PC-3 (cell line): ENCODE measurements at regions not wholly inside any gene's neighbourhood (a gene's known extent, or its start where the extent isn't known, plus 50 kb on each side); places are given as distances from the start of the nearest gene placed in this dataset.
"Not testable (repeated sequence)": the region's sequence is repeated elsewhere in the genome, so short reads cannot be mapped to it uniquely, and the experiment has no call there.

Source experiments
- ATAC-seq: fragments of 200-7000 bp; cut with Tn5 transposase; 2 replicates; pipeline ENCODE4 v1.9.1; 2020; ENCODE audit warnings: mild to moderate bottlenecking, moderate library complexity
- BruUV-seq: library from RNA; stranded (reverse); fragments of 400-500 nt; replicated peaks from 2 replicates; lab custom pipeline; 2021; lab: Mats Ljungman, UMichigan
- CTCF ChIA-PET: fragments of 300-600 bp; sonication (Branson Sonifier 250); formaldehyde crosslinking; loops from one replicate; lab custom pipeline; 2022; ENCODE audit warnings: antibody characterized with exemption; lab: Charles Lee
- POLR2A ChIA-PET: fragments of 300-600 bp; sonication (Branson Sonifier 250); formaldehyde crosslinking; loops from one replicate; lab custom pipeline; 2022; ENCODE audit warnings: antibody characterized with exemption; ENCODE audit not compliant: unreplicated experiment; lab: Charles Lee
- DNase-seq: peaks from one replicate; pipeline ENCODE4 v3.0.0-alpha.2; 2015
- H2AFZ ChIP-seq: fragments of 300-600 bp; sonication (generic); 2 replicates; pipeline ENCODE4 v1.6.0; 2016; ENCODE audit warnings: antibody characterized with exemption, low read length
- H3F3A ChIP-seq: fragments of 300-600 bp; sonication (generic); one replicate; pipeline ENCODE4 v1.6.0; 2017; ENCODE audit warnings: antibody characterized with exemption, low read length, control low read depth, mild to moderate bottlenecking; ENCODE audit not compliant: unreplicated experiment
- H3K27ac ChIP-seq: fragments of 300-600 bp; sonication (generic); 2 replicates; pipeline ENCODE4 v1.5.1; 2016; ENCODE audit warnings: mild to moderate bottlenecking, low read length
- H3K27me3 ChIP-seq: fragments of 300-600 bp; sonication (generic); 2 replicates; pipeline ENCODE4 v1.6.1; 2016; ENCODE audit warnings: low read length, mixed read lengths
- H3K36me3 ChIP-seq: fragments of 300-600 bp; sonication (generic); 2 replicates; pipeline ENCODE4 v1.6.1; 2016; ENCODE audit warnings: low read depth, mixed run types, low read length, mixed read lengths
- H3K4me1 ChIP-seq: fragments of 300-600 bp; sonication (generic); 2 replicates; pipeline ENCODE4 v1.5.1; 2016; ENCODE audit warnings: low read length; ENCODE audit not compliant: insufficient read depth
- H3K4me2 ChIP-seq: fragments of 300-600 bp; sonication (generic); 2 replicates; pipeline ENCODE4 v1.6.0; 2016; ENCODE audit warnings: low read length
- H3K4me3 ChIP-seq: fragments of 300-600 bp; sonication (generic); 2 replicates; pipeline ENCODE4 v1.5.1; 2016; ENCODE audit warnings: mild to moderate bottlenecking, low read length, mixed read lengths
- H3K79me2 ChIP-seq: fragments of 300-600 bp; sonication (generic); 2 replicates; pipeline ENCODE4 v1.6.1; 2017; ENCODE audit warnings: low read length, mixed read lengths
- H3K9ac ChIP-seq: fragments of 300-600 bp; sonication (generic); 2 replicates; pipeline ENCODE4 v1.6.0; 2016; ENCODE audit warnings: mild to moderate bottlenecking, low read length
- H3K9me2 ChIP-seq: fragments of 300-600 bp; sonication (generic); replicated peaks from 2 replicates; pipeline ENCODE4 v1.6.1; 2016; ENCODE audit warnings: mixed run types, low read length, mixed read lengths
- H3K9me3 ChIP-seq: fragments of 300-600 bp; sonication (generic); 2 replicates; pipeline ENCODE4 v1.6.1; 2016; ENCODE audit warnings: low read length, mixed read lengths
- H4K20me1 ChIP-seq: fragments of 300-600 bp; sonication (generic); 2 replicates; pipeline ENCODE4 v1.6.1; 2016; ENCODE audit warnings: low read length, mixed read lengths
- EZH2 ChIP-seq: fragments of 300-600 bp; sonication (generic); IDR thresholded peaks from one replicate; pipeline ENCODE4 v1.6.1; 2017; ENCODE audit warnings: antibody characterized with exemption, mild to moderate bottlenecking, low read length; ENCODE audit not compliant: unreplicated experiment
- EZH2phosphoT487 ChIP-seq: fragments of 300-600 bp; sonication (generic); IDR thresholded peaks from 2 replicates; pipeline ENCODE4 v1.6.1; 2018; ENCODE audit warnings: mild to moderate bottlenecking, antibody characterized with exemption, low read length, borderline replicate concordance
- intact Hi-C: fragments of 100-400 bp; cut with micrococcal nuclease; formaldehyde crosslinking; loops from 2 replicates; pipeline ENCODE4 v1.9.0; 2023
- TF ChIP-seq, protein P1 (sequence below): fragments of 300-600 bp; sonication (generic); conservative IDR thresholded peaks from 2 replicates; pipeline ENCODE4 v1.5.1; 2017; ENCODE audit warnings: antibody characterized with exemption, low read depth, mild to moderate bottlenecking, low read length

DNA sequence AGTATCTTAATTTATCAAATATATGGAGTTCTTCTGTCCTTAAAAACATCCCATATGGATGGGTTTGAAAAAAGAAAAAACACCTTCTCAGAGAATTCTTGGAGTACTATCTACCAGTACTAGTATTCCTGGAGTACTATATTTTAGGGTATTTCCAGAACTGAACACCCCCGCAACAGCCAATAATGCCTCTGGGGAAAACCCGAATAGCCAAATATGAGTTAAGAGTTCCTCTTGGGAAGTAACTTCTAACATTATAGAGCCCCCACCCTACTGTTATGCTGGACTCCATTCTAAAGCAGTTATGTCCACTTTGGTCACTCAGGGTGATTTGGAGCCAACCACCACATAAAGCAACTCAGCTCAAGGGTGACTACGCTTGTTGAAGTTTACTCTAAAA is 115.0 kb upstream of the RASGEF1B start:
- ATAC-seq, result no peak
- H3K9ac ChIP-seq, result no peak overlapping the region
- H3K27ac ChIP-seq, result no peak overlapping the region
- H4K20me1 ChIP-seq, result no peaks in the 10 kb centered on the region
- no peaks in the 10 kb centered on the region for H3F3A ChIP-seq
- H3K36me3 ChIP-seq, result no peaks in the 10 kb centered on the region
- TF ChIP-seq EZH2 (no peak), EZH2phosphoT487 (no peak)
- TF ChIP-seq, protein P1, sequence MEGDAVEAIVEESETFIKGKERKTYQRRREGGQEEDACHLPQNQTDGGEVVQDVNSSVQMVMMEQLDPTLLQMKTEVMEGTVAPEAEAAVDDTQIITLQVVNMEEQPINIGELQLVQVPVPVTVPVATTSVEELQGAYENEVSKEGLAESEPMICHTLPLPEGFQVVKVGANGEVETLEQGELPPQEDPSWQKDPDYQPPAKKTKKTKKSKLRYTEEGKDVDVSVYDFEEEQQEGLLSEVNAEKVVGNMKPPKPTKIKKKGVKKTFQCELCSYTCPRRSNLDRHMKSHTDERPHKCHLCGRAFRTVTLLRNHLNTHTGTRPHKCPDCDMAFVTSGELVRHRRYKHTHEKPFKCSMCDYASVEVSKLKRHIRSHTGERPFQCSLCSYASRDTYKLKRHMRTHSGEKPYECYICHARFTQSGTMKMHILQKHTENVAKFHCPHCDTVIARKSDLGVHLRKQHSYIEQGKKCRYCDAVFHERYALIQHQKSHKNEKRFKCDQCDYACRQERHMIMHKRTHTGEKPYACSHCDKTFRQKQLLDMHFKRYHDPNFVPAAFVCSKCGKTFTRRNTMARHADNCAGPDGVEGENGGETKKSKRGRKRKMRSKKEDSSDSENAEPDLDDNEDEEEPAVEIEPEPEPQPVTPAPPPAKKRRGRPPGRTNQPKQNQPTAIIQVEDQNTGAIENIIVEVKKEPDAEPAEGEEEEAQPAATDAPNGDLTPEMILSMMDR, result no peak
- CTCF ChIA-PET, result no interaction called here
- H3K27me3 ChIP-seq, result no peaks in the 10 kb centered on the region
- no peak overlapping the region for H3K4me3 ChIP-seq
- no TSS peak for BruUV-seq
- H3K9me2 ChIP-seq, result no peaks in the 10 kb centered on the region
- POLR2A ChIA-PET, result no interaction called here
- no peak overlapping the region for H2AFZ ChIP-seq
- no peak overlapping the region for H3K4me2 ChIP-seq
- no peaks in the 10 kb centered on the region for H3K4me1 ChIP-seq
- DNase-seq, result no peak
- no peaks in the 10 kb centered on the region for H3K79me2 ChIP-seq
- intact Hi-C loops, result no loop called here
- no peaks in the 10 kb centered on the region for H3K9me3 ChIP-seq

DNA sequence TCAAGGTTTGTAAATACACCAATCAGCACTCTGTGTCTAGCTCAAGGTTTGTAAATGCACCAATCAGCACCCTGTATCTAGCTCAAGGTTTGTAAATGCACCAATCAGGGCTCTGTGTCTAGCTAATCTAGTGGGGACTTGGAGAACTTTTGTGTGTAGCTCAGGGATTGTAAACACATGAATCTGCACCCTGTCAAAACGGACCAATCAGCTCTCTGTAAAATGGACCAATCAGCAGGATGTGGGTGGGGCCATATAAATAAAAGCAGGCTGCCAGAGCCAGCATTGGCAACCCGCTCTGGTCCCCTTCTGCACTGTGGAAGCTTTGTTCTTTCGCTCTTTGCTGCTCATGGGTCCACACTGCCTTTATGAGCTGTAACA is 109.3 kb upstream of the RASGEF1B start:
- CTCF ChIA-PET, ATAC-seq, H4K20me1 ChIP-seq, H3K4me1 ChIP-seq, H3K27ac ChIP-seq, DNase-seq, H3K9me2 ChIP-seq, H3K4me2 ChIP-seq, H3K9ac ChIP-seq, BruUV-seq, H3K9me3 ChIP-seq, H3K4me3 ChIP-seq, intact Hi-C loops, H2AFZ ChIP-seq, H3F3A ChIP-seq, H3K36me3 ChIP-seq, H3K79me2 ChIP-seq, H3K27me3 ChIP-seq, POLR2A ChIA-PET: not testable (repeated sequence)

DNA sequence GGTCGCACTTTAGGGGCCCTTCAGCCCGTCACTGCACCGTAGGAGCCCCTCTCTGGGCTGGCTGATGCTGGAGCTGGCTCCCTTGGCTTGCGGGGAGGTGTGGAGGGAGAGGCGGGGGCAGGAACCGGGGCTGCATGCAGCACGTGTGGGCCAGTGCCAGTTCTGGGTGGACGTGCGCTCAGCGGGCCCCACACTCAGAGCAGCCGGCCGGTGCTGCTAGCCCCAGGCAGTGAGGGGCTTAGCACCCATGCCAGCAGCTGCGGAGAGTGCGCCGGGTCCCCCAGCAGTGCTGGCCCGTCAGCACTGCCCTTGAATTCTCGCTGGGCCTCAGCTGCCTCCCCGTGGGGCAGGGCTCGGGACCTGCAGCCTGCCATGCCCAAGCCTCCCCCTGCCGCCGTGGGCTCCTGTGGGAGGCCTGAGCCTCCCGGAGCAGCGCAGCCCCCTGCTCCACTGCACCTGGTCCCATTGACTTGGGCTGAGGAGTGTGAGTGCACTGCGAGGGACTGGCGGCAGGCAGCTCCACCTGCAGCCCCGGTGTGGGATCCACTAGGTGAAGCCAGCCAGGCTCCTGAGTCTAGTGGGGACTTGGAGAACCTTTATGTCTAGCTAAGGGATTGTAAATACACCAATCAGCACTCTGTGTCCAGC is 108.8 kb upstream of the RASGEF1B start:
- H3K9ac ChIP-seq, result no peak overlapping the region
- TF ChIP-seq EZH2 (no peak), EZH2phosphoT487 (no peak)
- TF ChIP-seq, protein P1, result no peak
- no peaks in the 10 kb centered on the region for H3K9me2 ChIP-seq
- no peak overlapping the region for H3K4me2 ChIP-seq
- H3K36me3 ChIP-seq, result no peaks in the 10 kb centered on the region
- no peak overlapping the region for H3K4me3 ChIP-seq
- no peaks in the 10 kb centered on the region for H3K27me3 ChIP-seq
- CTCF ChIA-PET, result no interaction called here
- peaks cover 4% of the 10 kb centered on the region; the same call in 1 of the 2 replicates for H3K4me1 ChIP-seq
- H3K27ac ChIP-seq, result no peak overlapping the region
- no peak overlapping the region for H2AFZ ChIP-seq
- DNase-seq (no peak), ATAC-seq (no peak)
- no TSS peak for BruUV-seq
- intact Hi-C loops, result no loop called here
- H3F3A ChIP-seq, result no peaks in the 10 kb centered on the region
- H3K9me3 ChIP-seq, result no peaks in the 10 kb centered on the region
- POLR2A ChIA-PET, result no interaction called here
- H3K79me2 ChIP-seq, result no peaks in the 10 kb centered on the region
- H4K20me1 ChIP-seq, result no peaks in the 10 kb centered on the region
